Gastrocnemius medialis (tissue), 4 donors: ENCODE measurements at regions not wholly inside any gene's neighbourhood (a gene's known extent, or its start where the extent isn't known, plus 50 kb on each side); places are given as distances from the start of the nearest gene placed in this dataset.

Experiments
- POLR2A ChIP-seq, 2 donors: fragments of 450-650 bp; IDR thresholded peaks; one replicate each; pipeline ENCODE4 v1.6.1; 2017; ENCODE audit warnings: antibody characterized with exemption in 2 of 2, mild to moderate bottlenecking in 2 of 2, moderate library complexity in 2 of 2
- TF ChIP-seq, protein P1 (sequence below), 5 experiments: fragments of 450-650 bp in 3 of 5; fragments of 200-600 bp in 2 of 5; sonication (generic) in 2 of 5; IDR thresholded peaks in 4 of 5; conservative IDR thresholded peaks in 1 of 5; 1 replicate in 4 of 5; 2 replicates in 1 of 5; pipeline ENCODE4 v1.5.1; 2016 to 2019; ENCODE audit warnings: antibody characterized with exemption in 5 of 5, mild to moderate bottlenecking in 3 of 5, moderate library complexity in 3 of 5

DNA sequence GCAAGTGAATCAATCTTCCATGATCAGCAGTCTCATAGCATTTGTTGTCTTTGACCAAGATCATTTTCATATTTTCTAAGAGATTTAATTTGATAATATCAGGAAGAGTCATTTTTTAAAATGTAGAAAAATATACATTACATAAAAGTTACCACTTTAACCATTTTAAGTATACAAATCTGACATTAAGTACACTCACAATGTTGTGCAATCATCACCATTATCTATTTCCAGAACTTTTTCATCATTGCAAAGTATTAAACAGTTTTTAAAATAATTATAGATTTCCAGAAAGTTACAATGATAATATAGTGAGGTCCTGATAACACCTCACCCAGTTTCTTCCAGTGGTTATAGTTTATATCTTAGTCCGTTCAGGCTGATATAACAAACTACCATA, 222.5 kb upstream of the RHOBTB1 start:
- TF ChIP-seq, protein P1, sequence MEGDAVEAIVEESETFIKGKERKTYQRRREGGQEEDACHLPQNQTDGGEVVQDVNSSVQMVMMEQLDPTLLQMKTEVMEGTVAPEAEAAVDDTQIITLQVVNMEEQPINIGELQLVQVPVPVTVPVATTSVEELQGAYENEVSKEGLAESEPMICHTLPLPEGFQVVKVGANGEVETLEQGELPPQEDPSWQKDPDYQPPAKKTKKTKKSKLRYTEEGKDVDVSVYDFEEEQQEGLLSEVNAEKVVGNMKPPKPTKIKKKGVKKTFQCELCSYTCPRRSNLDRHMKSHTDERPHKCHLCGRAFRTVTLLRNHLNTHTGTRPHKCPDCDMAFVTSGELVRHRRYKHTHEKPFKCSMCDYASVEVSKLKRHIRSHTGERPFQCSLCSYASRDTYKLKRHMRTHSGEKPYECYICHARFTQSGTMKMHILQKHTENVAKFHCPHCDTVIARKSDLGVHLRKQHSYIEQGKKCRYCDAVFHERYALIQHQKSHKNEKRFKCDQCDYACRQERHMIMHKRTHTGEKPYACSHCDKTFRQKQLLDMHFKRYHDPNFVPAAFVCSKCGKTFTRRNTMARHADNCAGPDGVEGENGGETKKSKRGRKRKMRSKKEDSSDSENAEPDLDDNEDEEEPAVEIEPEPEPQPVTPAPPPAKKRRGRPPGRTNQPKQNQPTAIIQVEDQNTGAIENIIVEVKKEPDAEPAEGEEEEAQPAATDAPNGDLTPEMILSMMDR (IDR thresholded peaks at IDR 0.05 in 4 of 5, conservative IDR thresholded peaks at IDR 0.05 in 1 of 5) = no peak
- TF ChIP-seq POLR2A (IDR thresholded peaks at IDR 0.05) = no peak
